Endothelial cell of umbilical vein (primary cell): ENCODE measurements at regions not wholly inside any gene's neighbourhood (a gene's known extent, or its start where the extent isn't known, plus 50 kb on each side); places are given as distances from the start of the nearest gene placed in this dataset.

Source experiments
- BruUV-seq: library from RNA; stranded (reverse); fragments of 400-500 nt; replicated peaks from 2 replicates; lab custom pipeline; 2021; lab: Mats Ljungman, UMichigan
- CTCF ChIA-PET: fragments of 300-600, 350-600 bp; sonication (Branson Sonifier 250); formaldehyde crosslinking; loops from one replicate; lab custom pipeline; 2021; ENCODE audit warnings: antibody characterized with exemption, inconsistent platforms; lab: Charles Lee
- POLR2A ChIA-PET: fragments of 300-600, 350-600 bp; sonication (Branson Sonifier 250); formaldehyde crosslinking; loops from one replicate; lab custom pipeline; 2021; ENCODE audit warnings: antibody characterized with exemption, inconsistent platforms; lab: Charles Lee
- DNase-seq: peaks from one replicate; pipeline ENCODE4 v3.0.0-alpha.2; 2011; ENCODE audit warnings: low read depth, low spot score
- FAIRE-seq: peaks from 2 replicates; lab custom pipeline; 2011; peaks lifted over from hg19 to GRCh38; lab: Jason Lieb, UNC
- H2AFZ ChIP-seq: 2 replicates; pipeline ENCODE4 v1.6.0; 2012; ENCODE audit warnings: low read depth, low read length, control low read depth, inconsistent platforms
- H3K27ac ChIP-seq: 2 replicates; pipeline ENCODE4 v1.5.1; 2011; ENCODE audit warnings: low read depth, mild to moderate bottlenecking, control low read depth, low read length, moderate library complexity; ENCODE audit not compliant: insufficient read depth
- H3K27me3 ChIP-seq, 2 experiments: 2 replicates each; pipeline versions ENCODE4 v1.6.0 to v1.6.1; 2011; ENCODE audit warnings: low read length in 2 of 2, mixed read lengths in 1 of 2; ENCODE audit not compliant: control insufficient read depth in 2 of 2, insufficient read depth in 2 of 2
- H3K36me3 ChIP-seq, 2 experiments: 2 replicates in 1 of 2; 3 replicates in 1 of 2; pipeline ENCODE4 v1.5.1; 2011; ENCODE audit warnings: low read length in 2 of 2, mild to moderate bottlenecking in 1 of 2, moderate library complexity in 1 of 2; ENCODE audit not compliant: control insufficient read depth in 2 of 2, insufficient read depth in 2 of 2; ENCODE audit errors: extremely low read depth in 1 of 2
- H3K4me1 ChIP-seq: 3 replicates; pipeline ENCODE4 v1.5.1; 2011; ENCODE audit warnings: mild to moderate bottlenecking, low read length; ENCODE audit not compliant: control insufficient read depth, insufficient read depth; ENCODE audit errors: extremely low read depth
- H3K4me2 ChIP-seq: 2 replicates; pipeline ENCODE4 v1.6.1; 2011; ENCODE audit warnings: low read length, control low read depth, mixed read lengths; ENCODE audit not compliant: insufficient read depth
- H3K4me3 ChIP-seq, 3 experiments: fragments of 200-600 bp in 1 of 3; sonication (generic), shearing (Covaris generic) in 1 of 3; replicated peaks in 1 of 3; 2 replicates each; pipeline ENCODE4 v1.5.1; 2011 to 2016; ENCODE audit warnings: control low read depth in 3 of 3, low read length in 3 of 3, mild to moderate bottlenecking in 2 of 3, inconsistent platforms in 1 of 3, low read depth in 1 of 3, moderate library complexity in 1 of 3; ENCODE audit not compliant: insufficient read depth in 1 of 3
- H3K79me2 ChIP-seq: 2 replicates; pipeline ENCODE4 v1.6.0; 2012; ENCODE audit warnings: low read length, inconsistent platforms; ENCODE audit not compliant: control insufficient read depth, insufficient read depth
- H3K9ac ChIP-seq: replicated peaks from 2 replicates; pipeline ENCODE3; 2011; ENCODE audit warnings: low read length, control low read depth; ENCODE audit not compliant: insufficient read depth; ENCODE audit errors: extremely low read depth
- H3K9me1 ChIP-seq: replicated peaks from 3 replicates; pipeline ENCODE4 v1.6.0; 2011; ENCODE audit warnings: mild to moderate bottlenecking, low read length; ENCODE audit not compliant: control insufficient read depth, insufficient read depth; ENCODE audit errors: extremely low read depth
- H3K9me3 ChIP-seq: replicated peaks from 2 replicates; pipeline ENCODE4 v1.5.1; 2012; ENCODE audit warnings: low read length, inconsistent platforms; ENCODE audit not compliant: control insufficient read depth, insufficient read depth
- H4K20me1 ChIP-seq: replicated peaks from 2 replicates; pipeline ENCODE3; 2011; ENCODE audit warnings: mild to moderate bottlenecking, low read length; ENCODE audit not compliant: control insufficient read depth, insufficient read depth; ENCODE audit errors: extremely low read depth
- CTCF ChIP-seq, 2 donors: IDR thresholded peaks; 1 replicate in 1 of 2; 2 replicates in 1 of 2; pipeline ENCODE4 v1.5.1; 2011; ENCODE audit warnings: low read length in 2 of 2, mild to moderate bottlenecking in 2 of 2, moderate library complexity in 2 of 2, control low read depth in 1 of 2, inconsistent platforms in 1 of 2, low read depth in 1 of 2; ENCODE audit not compliant: insufficient read depth in 1 of 2; ENCODE audit errors: extremely low read depth in 1 of 2
- EZH2 ChIP-seq: IDR thresholded peaks from 2 replicates; pipeline ENCODE4 v1.6.1; 2012; ENCODE audit warnings: borderline replicate concordance, low read depth, mild to moderate bottlenecking, moderate library complexity, low read length, inconsistent platforms; ENCODE audit not compliant: severe bottlenecking
- FOS ChIP-seq: IDR thresholded peaks from 2 replicates; pipeline ENCODE4 v1.6.1; 2011; ENCODE audit warnings: mild to moderate bottlenecking, low read length, moderate library complexity, borderline replicate concordance; ENCODE audit not compliant: insufficient read depth
- GATA2 ChIP-seq: IDR thresholded peaks from 2 replicates; pipeline ENCODE4 v1.7.0; 2011; ENCODE audit warnings: low read depth, mild to moderate bottlenecking, moderate library complexity, mixed read lengths, low read length; ENCODE audit not compliant: insufficient read length, insufficient read depth
- JUN ChIP-seq: IDR thresholded peaks from 2 replicates; pipeline ENCODE4 v1.6.1; 2011; ENCODE audit warnings: borderline replicate concordance, low read depth; ENCODE audit not compliant: insufficient read length, insufficient read depth
- MAX ChIP-seq: IDR thresholded peaks from 2 replicates; pipeline ENCODE4 v1.6.1; 2011; ENCODE audit not compliant: insufficient read depth, insufficient read length
- MYC ChIP-seq: IDR thresholded peaks from one replicate; pipeline ENCODE4 v1.6.1; 2011; ENCODE audit warnings: mild to moderate bottlenecking, low read depth, low read length
- POLR2A ChIP-seq: IDR thresholded peaks from 2 replicates; pipeline ENCODE4 v1.6.1; 2012; ENCODE audit warnings: low read depth, mild to moderate bottlenecking, control low read depth, low read length
- POLR2AphosphoS5 ChIP-seq: IDR thresholded peaks from 2 replicates; pipeline ENCODE4 v1.6.1; 2012; ENCODE audit warnings: low read depth, mild to moderate bottlenecking, control low read depth, low read length, moderate library complexity; ENCODE audit not compliant: insufficient read depth
- dilution Hi-C: fragments of 300-500 bp; cut with MboI; formaldehyde crosslinking; loops from one replicate; pipeline ENCODE4 v1.15.0; 2019; ENCODE audit warnings: low sequenced_read_pairs; ENCODE audit not compliant: extremely low pct_ligation_motif_present
- intact Hi-C: fragments of 100-400 bp; cut with micrococcal nuclease; formaldehyde crosslinking; loops from one replicate; pipeline ENCODE4 v1.10.0; 2022

GRCh38 chr4:37533286-37534033 lies 152.7 kb downstream of the RELL1 start:
- Histone ChIP-seq H3K4me2 (no peak overlapping the region), H3K9me1 (no peaks in the 10 kb centered on the region), H3K36me3 (no peaks in the 10 kb centered on the region), H4K20me1 (no peaks in the 10 kb centered on the region), H3K4me1 (no peaks in the 10 kb centered on the region), H3K27me3 (no peaks in the 10 kb centered on the region), H2AFZ (no peak overlapping the region), H3K27ac (no peak overlapping the region), H3K9me3 (no peaks in the 10 kb centered on the region), H3K9ac (no peak overlapping the region), H3K79me2 (no peaks in the 10 kb centered on the region), H3K4me3 (no peak overlapping the region)
- DNase-seq (no peak), FAIRE-seq (no peak)
- TF ChIP-seq JUN: no peak
- no peak for TF ChIP-seq MYC
- no peak for TF ChIP-seq GATA2
- TF ChIP-seq POLR2A: no peak
- TF ChIP-seq MAX: no peak
- TF ChIP-seq EZH2: no peak
- no peak for TF ChIP-seq FOS
- TF ChIP-seq CTCF (IDR thresholded peaks at IDR 0.05; ENCODE audit: extremely low read depth in 1 of 2, insufficient read depth in 1 of 2, low read depth in 1 of 2, low read length in 2 of 2): no peak
- TF ChIP-seq POLR2AphosphoS5: no peak
- dilution Hi-C loops: no loop called here
- POLR2A ChIA-PET: no interaction called here
- CTCF ChIA-PET: interaction anchor here (1.2 kb wide), 1 partner anchor 16 kb away, joined by 6 read pairs; no protein-coding TSS in a partner anchor
- BruUV-seq: no TSS peak
- intact Hi-C loops: no loop called here
